ENCODE measurements at regions not wholly inside any gene's neighbourhood (a gene's known extent, or its start where the extent isn't known, plus 50 kb on each side); places are given as distances from the start of the nearest gene placed in this dataset.

DNA sequence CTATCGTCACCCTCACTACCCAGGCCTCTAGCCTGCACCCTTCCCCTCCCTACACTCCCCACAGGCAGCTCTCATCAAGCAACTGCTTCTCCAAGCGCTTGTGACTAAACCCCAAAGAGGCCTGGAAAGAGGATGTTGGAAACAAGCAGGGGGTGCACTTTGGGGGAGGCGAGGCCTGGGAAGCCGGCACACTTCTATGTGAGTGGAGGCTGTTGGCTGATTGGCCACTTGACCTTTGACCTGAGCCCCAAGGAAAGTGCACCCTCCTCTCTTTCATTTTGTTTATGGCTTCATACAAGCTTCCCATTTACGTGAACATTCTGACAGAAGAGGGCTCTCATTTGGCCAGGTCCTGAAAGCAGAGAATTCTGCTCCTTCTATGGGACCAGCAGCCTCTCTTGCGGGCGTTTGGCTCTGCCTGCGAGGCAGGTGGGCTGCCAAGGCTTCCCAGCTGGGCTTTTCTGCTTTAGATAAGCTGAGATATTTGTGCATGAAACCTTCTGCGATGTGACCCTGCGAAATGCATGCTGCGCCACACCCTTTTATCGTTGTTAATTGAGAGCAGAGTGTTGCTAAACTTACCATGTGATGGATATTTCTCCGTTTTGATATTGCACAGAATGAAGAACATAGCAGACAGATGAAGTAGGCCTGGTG is 134.8 kb upstream of the NCK2 start (continued):
- TF ChIP-seq, protein P1, sequence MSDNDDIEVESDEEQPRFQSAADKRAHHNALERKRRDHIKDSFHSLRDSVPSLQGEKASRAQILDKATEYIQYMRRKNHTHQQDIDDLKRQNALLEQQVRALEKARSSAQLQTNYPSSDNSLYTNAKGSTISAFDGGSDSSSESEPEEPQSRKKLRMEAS (IDR thresholded peaks at IDR 0.05; ENCODE audit: low read depth) = no peak
- TF ChIP-seq POLR2AphosphoS5 (IDR thresholded peaks at IDR 0.05; ENCODE audit: low read depth, low read length) (no peak), SIN3A (IDR thresholded peaks at IDR 0.05; ENCODE audit: borderline replicate concordance, low read depth, low read length) (no peak), RFX5 (IDR thresholded peaks at IDR 0.05; ENCODE audit: low read length) (no peak), FOSL2 (IDR thresholded peaks at IDR 0.05; ENCODE audit: borderline replicate concordance, low read depth) (no peak)

DNA sequence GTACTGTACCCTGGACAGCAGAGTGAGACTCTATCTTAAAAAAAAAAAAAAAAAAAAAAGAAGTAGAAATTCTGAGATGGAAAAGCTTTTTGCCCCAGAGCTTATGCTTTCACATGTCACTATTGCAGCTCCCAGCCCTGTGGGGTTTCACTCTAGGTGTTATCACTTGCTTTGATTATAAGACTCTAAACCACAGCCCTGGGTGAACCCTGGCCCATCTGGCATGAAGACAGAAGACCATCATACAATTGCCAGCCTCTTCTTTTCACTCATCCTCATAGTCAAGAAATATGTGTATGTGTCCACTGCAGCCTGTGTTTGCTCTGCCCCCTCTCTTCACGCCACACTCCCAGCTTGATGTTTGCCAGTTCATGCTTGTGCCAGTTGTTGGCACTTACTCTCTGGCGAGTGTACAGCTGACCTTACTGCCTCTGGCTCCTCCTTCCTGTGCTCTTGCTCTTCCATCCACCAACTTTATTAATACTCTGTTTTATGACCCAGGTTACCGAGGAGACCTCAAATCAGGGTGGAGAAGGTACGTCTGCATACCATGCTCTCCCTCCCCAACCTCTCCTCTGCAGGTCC is 136.7 kb upstream of the NCK2 start:
- no peak overlapping the region for H3K4me2 ChIP-seq
- TF ChIP-seq SIN3A (IDR thresholded peaks at IDR 0.05; ENCODE audit: borderline replicate concordance, low read depth, low read length) (no peak), TAF1 (IDR thresholded peaks at IDR 0.05; ENCODE audit: borderline replicate concordance, low read depth, low read length) (no peak), RCOR1 (IDR thresholded peaks at IDR 0.05; ENCODE audit: low read length) (no peak), GABPA (IDR thresholded peaks at IDR 0.05; ENCODE audit: low read depth) (no peak), RXRA (IDR thresholded peaks at IDR 0.05; ENCODE audit: borderline replicate concordance, low read depth) (no peak), ELF1 (IDR thresholded peaks at IDR 0.05) (no peak), FOXM1 (IDR thresholded peaks at IDR 0.05; ENCODE audit: low read depth) (no peak), SMC3 (IDR thresholded peaks at IDR 0.05; ENCODE audit: low read depth, low read length) (no peak), POLR2AphosphoS5 (IDR thresholded peaks at IDR 0.05; ENCODE audit: low read depth, low read length) (no peak), NFIC (IDR thresholded peaks at IDR 0.05; ENCODE audit: borderline replicate concordance) (no peak), MXI1 (IDR thresholded peaks at IDR 0.05; ENCODE audit: low read depth, low read length) (no peak)
- TF ChIP-seq, protein P2, sequence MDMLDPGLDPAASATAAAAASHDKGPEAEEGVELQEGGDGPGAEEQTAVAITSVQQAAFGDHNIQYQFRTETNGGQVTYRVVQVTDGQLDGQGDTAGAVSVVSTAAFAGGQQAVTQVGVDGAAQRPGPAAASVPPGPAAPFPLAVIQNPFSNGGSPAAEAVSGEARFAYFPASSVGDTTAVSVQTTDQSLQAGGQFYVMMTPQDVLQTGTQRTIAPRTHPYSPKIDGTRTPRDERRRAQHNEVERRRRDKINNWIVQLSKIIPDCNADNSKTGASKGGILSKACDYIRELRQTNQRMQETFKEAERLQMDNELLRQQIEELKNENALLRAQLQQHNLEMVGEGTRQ (IDR thresholded peaks at IDR 0.05; ENCODE audit: borderline replicate concordance, low read depth, low read length) = no peak
- TF ChIP-seq, protein P3, sequence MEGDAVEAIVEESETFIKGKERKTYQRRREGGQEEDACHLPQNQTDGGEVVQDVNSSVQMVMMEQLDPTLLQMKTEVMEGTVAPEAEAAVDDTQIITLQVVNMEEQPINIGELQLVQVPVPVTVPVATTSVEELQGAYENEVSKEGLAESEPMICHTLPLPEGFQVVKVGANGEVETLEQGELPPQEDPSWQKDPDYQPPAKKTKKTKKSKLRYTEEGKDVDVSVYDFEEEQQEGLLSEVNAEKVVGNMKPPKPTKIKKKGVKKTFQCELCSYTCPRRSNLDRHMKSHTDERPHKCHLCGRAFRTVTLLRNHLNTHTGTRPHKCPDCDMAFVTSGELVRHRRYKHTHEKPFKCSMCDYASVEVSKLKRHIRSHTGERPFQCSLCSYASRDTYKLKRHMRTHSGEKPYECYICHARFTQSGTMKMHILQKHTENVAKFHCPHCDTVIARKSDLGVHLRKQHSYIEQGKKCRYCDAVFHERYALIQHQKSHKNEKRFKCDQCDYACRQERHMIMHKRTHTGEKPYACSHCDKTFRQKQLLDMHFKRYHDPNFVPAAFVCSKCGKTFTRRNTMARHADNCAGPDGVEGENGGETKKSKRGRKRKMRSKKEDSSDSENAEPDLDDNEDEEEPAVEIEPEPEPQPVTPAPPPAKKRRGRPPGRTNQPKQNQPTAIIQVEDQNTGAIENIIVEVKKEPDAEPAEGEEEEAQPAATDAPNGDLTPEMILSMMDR (IDR thresholded peaks at IDR 0.05) = no peak
- TF ChIP-seq, protein P1 (IDR thresholded peaks at IDR 0.05; ENCODE audit: low read depth) = no peak
- no peak for DNase-seq
- no peaks in the 10 kb centered on the region for H3K79me2 ChIP-seq (ENCODE audit: insufficient read depth)
- ChIA-PET POLR2A (no interaction called here), CTCF (no interaction called here)
- 26% methylated on average over 4 of the region's 4 CpGs for WGBS (ENCODE audit: low lambda C conversion rate)
- H3K9me3 ChIP-seq = no peaks in the 10 kb centered on the region
- no peaks in the 10 kb centered on the region; a peak in 1 of 4 replicates for H3K4me1 ChIP-seq (ENCODE audit: control insufficient read depth in 1 of 2, insufficient read depth in 2 of 2, low read depth in 1 of 2, low read length in 1 of 2)
- H4K20me1 ChIP-seq (ENCODE audit: insufficient read depth) = no peaks in the 10 kb centered on the region
- no peaks in the 10 kb centered on the region for H3K36me3 ChIP-seq (replicated peaks in 1 of 2; ENCODE audit: control insufficient read depth in 1 of 2, insufficient read depth in 2 of 2, low read length in 1 of 2)
- no peak overlapping the region for H3K9ac ChIP-seq
- no peak overlapping the region for H3K27ac ChIP-seq (ENCODE audit: low read depth in 2 of 2, low read length in 1 of 2)
- no peak overlapping the region for H2AFZ ChIP-seq (ENCODE audit: low read depth)
- no peaks in the 10 kb centered on the region for H3K27me3 ChIP-seq (ENCODE audit: insufficient read depth)
- H3F3A ChIP-seq (replicated peaks; ENCODE audit: insufficient read depth) = no peaks in the 10 kb centered on the region
- no peak overlapping the region for H3K4me3 ChIP-seq (ENCODE audit: low read depth in 2 of 2, low read length in 1 of 2)
- H3K9me2 ChIP-seq = no peaks in the 10 kb centered on the region

All from SK-N-SH (cell line).